ENCODE measurements at regions not wholly inside any gene's neighbourhood (a gene's known extent, or its start where the extent isn't known, plus 50 kb on each side); places are given as distances from the start of the nearest gene placed in this dataset.
"Not testable (repeated sequence)": the region's sequence is repeated elsewhere in the genome, so short reads cannot be mapped to it uniquely, and the experiment has no call there.

GRCh38 chr20:40860487-40860902 is 168.1 kb upstream of the TOP1 start:
- DNase-seq: peak; percentile 63

- DNase-seq: no peak
These were observed 167.1 kb upstream of the TOP1 start for GRCh38 chr20:40861427-40862008.

GRCh38 chr20:40863355-40863919 is 165.2 kb upstream of the TOP1 start:
- no peak for DNase-seq

GRCh38 chr20:40864470-40864869 is 164.2 kb upstream of the TOP1 start:
- DNase-seq: no peak

GRCh38 chr20:40865095-40865494 is 163.5 kb upstream of the TOP1 start:
- DNase-seq: no peak

- no peak for DNase-seq
These were observed 162.6 kb upstream of the TOP1 start for GRCh38 chr20:40866056-40866455.

- peak; percentile 65 for DNase-seq
These were observed 159.9 kb upstream of the TOP1 start for GRCh38 chr20:40868551-40869217.

- DNase-seq: no peak
These were observed 159.1 kb upstream of the TOP1 start for GRCh38 chr20:40869218-40870147.

GRCh38 chr20:40875116-40876085 is 153.2 kb upstream of the TOP1 start:
- no peak for DNase-seq

GRCh38 chr20:40878099-40878498 is 150.5 kb upstream of the TOP1 start:
- DNase-seq: not testable (repeated sequence)

- no peak for DNase-seq
These were observed 148.4 kb upstream of the TOP1 start for GRCh38 chr20:40880063-40880728.

- DNase-seq: no peak
These were observed 147.9 kb upstream of the TOP1 start for GRCh38 chr20:40880729-40881109.

- DNase-seq: no peak
These were observed 146.5 kb upstream of the TOP1 start for GRCh38 chr20:40882152-40882551.

GRCh38 chr20:40883097-40883496 is 145.5 kb upstream of the TOP1 start:
- no peak for DNase-seq

- DNase-seq: no peak
These were observed 141.5 kb upstream of the TOP1 start for GRCh38 chr20:40887105-40887504.

GRCh38 chr20:40889266-40889665 is 139.4 kb upstream of the TOP1 start:
- not testable (repeated sequence) for DNase-seq

GRCh38 chr20:40890181-40890580 is 138.4 kb upstream of the TOP1 start:
- DNase-seq: no peak

- DNase-seq: no peak
These were observed 138.0 kb upstream of the TOP1 start for GRCh38 chr20:40890635-40891034.

- DNase-seq: no peak
These were observed 137.3 kb upstream of the TOP1 start for GRCh38 chr20:40891351-40891750.

- DNase-seq: no peak
These were observed 136.0 kb upstream of the TOP1 start for GRCh38 chr20:40892642-40893041.

GRCh38 chr20:40893610-40894236 is 134.9 kb upstream of the TOP1 start:
- DNase-seq: no peak

Data from fibroblast of skin of right quadriceps (primary cell).